Upper lobe of left lung (tissue), 4 donors: ENCODE measurements at regions not wholly inside any gene's neighbourhood (a gene's known extent, or its start where the extent isn't known, plus 50 kb on each side); places are given as distances from the start of the nearest gene placed in this dataset.
A peak's percentile ranks its signal among the peaks of the same experiment; 100 is the strongest.

Experiments used
- POLR2A ChIP-seq, 4 donors: fragments of 450-650 bp; IDR thresholded peaks; one replicate each; pipeline ENCODE4 v1.5.1; 2016 to 2017; ENCODE audit warnings: antibody characterized with exemption in 4 of 4, mild to moderate bottlenecking in 2 of 4
- POLR2AphosphoS5 ChIP-seq, 2 donors: sonication (generic); formaldehyde crosslinking; IDR thresholded peaks; one replicate each; pipeline ENCODE4 v1.5.1; 2017; ENCODE audit warnings: antibody characterized with exemption in 2 of 2
- TF ChIP-seq, protein P1 (sequence below), 6 experiments: fragments of 450-650 bp in 4 of 6; fragments of 200-600 bp in 2 of 6; sonication (generic) in 2 of 6; IDR thresholded peaks; one replicate each; pipeline ENCODE4 v1.5.1; 2016 to 2019; ENCODE audit warnings: antibody characterized with exemption in 6 of 6

- TF ChIP-seq, protein P1, sequence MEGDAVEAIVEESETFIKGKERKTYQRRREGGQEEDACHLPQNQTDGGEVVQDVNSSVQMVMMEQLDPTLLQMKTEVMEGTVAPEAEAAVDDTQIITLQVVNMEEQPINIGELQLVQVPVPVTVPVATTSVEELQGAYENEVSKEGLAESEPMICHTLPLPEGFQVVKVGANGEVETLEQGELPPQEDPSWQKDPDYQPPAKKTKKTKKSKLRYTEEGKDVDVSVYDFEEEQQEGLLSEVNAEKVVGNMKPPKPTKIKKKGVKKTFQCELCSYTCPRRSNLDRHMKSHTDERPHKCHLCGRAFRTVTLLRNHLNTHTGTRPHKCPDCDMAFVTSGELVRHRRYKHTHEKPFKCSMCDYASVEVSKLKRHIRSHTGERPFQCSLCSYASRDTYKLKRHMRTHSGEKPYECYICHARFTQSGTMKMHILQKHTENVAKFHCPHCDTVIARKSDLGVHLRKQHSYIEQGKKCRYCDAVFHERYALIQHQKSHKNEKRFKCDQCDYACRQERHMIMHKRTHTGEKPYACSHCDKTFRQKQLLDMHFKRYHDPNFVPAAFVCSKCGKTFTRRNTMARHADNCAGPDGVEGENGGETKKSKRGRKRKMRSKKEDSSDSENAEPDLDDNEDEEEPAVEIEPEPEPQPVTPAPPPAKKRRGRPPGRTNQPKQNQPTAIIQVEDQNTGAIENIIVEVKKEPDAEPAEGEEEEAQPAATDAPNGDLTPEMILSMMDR (IDR thresholded peaks at IDR 0.05) = no peak
- TF ChIP-seq POLR2A (IDR thresholded peaks at IDR 0.05) (no peak), POLR2AphosphoS5 (IDR thresholded peaks at IDR 0.05) (peak in 1 of 2 donors; percentile 40)
These were observed 663.8 kb upstream of the MIR17HG start for GRCh38 chr13:90683711-90684131.
